Retinal pigment epithelial cell (primary cell): ENCODE measurements at regions not wholly inside any gene's neighbourhood (a gene's known extent, or its start where the extent isn't known, plus 50 kb on each side); places are given as distances from the start of the nearest gene placed in this dataset.

Experiments used
- DNase-seq: peaks from one replicate; pipeline ENCODE4 v3.0.0-alpha.2; 2010; ENCODE audit warnings: low read depth
- H3K4me3 ChIP-seq: 2 replicates; pipeline ENCODE4 v1.5.1; 2011; ENCODE audit warnings: mild to moderate bottlenecking, low read length, control low read depth, moderate library complexity
- CTCF ChIP-seq: conservative IDR thresholded peaks from 2 replicates; pipeline ENCODE4 v1.5.1; 2011; ENCODE audit warnings: low read depth, low read length, control low read depth, inconsistent platforms

GRCh38 chr11:69947059-69947792 lies 128.0 kb upstream of the FGF3 start:
- no peak overlapping the region for H3K4me3 ChIP-seq
- DNase-seq: no peak
- TF ChIP-seq CTCF: no peak

- no peak for TF ChIP-seq CTCF
- DNase-seq: no peak
- no peak overlapping the region for H3K4me3 ChIP-seq
Measured at GRCh38 chr11:69947793-69948255, 128.6 kb upstream of the FGF3 start.

- DNase-seq: peak; percentile 9
- no peak overlapping the region for H3K4me3 ChIP-seq
- TF ChIP-seq CTCF: peak; percentile 22
Measured at GRCh38 chr11:69948256-69949141, 129.3 kb upstream of the FGF3 start.

GRCh38 chr11:69949327-69949726 lies 128.8 kb upstream of the ANO1 start:
- no peak overlapping the region for H3K4me3 ChIP-seq
- DNase-seq: peak; percentile 38
- no peak for TF ChIP-seq CTCF

GRCh38 chr11:69950120-69950519 lies 128.0 kb upstream of the ANO1 start:
- DNase-seq: no peak
- H3K4me3 ChIP-seq: no peak overlapping the region
- TF ChIP-seq CTCF: peak; percentile 50

GRCh38 chr11:69950621-69951020 lies 127.5 kb upstream of the ANO1 start:
- no peak overlapping the region for H3K4me3 ChIP-seq
- TF ChIP-seq CTCF: no peak
- DNase-seq: no peak
